Hepatocyte (in vitro differentiated cells): ENCODE measurements at regions not wholly inside any gene's neighbourhood (a gene's known extent, or its start where the extent isn't known, plus 50 kb on each side); places are given as distances from the start of the nearest gene placed in this dataset.

Source experiments
- EZH2 ChIP-seq: fragments of 200-600 bp; sonication (generic); IDR thresholded peaks from 2 replicates; pipeline ENCODE4 v1.6.1; 2016; ENCODE audit warnings: antibody characterized with exemption, mild to moderate bottlenecking, borderline replicate concordance
- EZH2phosphoT487 ChIP-seq: fragments of 200-600 bp; sonication (generic); IDR thresholded peaks from one replicate; pipeline ENCODE4 v1.6.1; 2018; ENCODE audit warnings: antibody characterized with exemption, mild to moderate bottlenecking, low read depth, moderate library complexity; ENCODE audit not compliant: unreplicated experiment, severe bottlenecking
- TF ChIP-seq, protein P1 (sequence below): fragments of 200-600 bp; sonication (generic); IDR thresholded peaks from 2 replicates; pipeline ENCODE4 v1.5.1; 2016; ENCODE audit warnings: antibody characterized with exemption, mild to moderate bottlenecking; ENCODE audit not compliant: poor library complexity

DNA sequence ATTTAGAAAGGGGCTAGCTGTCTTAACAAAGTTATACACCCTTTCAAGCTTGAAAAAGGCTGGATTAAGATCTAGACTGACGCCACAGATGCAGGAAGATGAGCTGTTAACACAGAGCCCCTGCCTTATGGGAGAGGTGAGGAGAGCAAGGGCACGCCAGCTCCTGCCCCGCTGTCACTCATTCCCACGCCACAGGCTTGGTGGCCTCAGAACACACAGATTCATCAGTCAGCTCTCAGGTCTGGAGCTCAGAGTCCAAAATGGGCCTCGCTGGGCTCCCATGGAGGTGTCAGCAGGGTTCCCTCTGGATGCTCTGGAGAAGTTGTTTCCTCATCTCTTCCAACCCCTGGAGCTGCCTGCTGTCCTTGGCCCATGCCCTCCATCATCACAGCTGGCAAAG, 554.2 kb downstream of the TCERG1L start:
- no peak for TF ChIP-seq EZH2
- TF ChIP-seq, protein P1, sequence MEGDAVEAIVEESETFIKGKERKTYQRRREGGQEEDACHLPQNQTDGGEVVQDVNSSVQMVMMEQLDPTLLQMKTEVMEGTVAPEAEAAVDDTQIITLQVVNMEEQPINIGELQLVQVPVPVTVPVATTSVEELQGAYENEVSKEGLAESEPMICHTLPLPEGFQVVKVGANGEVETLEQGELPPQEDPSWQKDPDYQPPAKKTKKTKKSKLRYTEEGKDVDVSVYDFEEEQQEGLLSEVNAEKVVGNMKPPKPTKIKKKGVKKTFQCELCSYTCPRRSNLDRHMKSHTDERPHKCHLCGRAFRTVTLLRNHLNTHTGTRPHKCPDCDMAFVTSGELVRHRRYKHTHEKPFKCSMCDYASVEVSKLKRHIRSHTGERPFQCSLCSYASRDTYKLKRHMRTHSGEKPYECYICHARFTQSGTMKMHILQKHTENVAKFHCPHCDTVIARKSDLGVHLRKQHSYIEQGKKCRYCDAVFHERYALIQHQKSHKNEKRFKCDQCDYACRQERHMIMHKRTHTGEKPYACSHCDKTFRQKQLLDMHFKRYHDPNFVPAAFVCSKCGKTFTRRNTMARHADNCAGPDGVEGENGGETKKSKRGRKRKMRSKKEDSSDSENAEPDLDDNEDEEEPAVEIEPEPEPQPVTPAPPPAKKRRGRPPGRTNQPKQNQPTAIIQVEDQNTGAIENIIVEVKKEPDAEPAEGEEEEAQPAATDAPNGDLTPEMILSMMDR: no peak
- TF ChIP-seq EZH2phosphoT487: no peak
